ENCODE measurements at regions not wholly inside any gene's neighbourhood (a gene's known extent, or its start where the extent isn't known, plus 50 kb on each side); places are given as distances from the start of the nearest gene placed in this dataset.

DNA sequence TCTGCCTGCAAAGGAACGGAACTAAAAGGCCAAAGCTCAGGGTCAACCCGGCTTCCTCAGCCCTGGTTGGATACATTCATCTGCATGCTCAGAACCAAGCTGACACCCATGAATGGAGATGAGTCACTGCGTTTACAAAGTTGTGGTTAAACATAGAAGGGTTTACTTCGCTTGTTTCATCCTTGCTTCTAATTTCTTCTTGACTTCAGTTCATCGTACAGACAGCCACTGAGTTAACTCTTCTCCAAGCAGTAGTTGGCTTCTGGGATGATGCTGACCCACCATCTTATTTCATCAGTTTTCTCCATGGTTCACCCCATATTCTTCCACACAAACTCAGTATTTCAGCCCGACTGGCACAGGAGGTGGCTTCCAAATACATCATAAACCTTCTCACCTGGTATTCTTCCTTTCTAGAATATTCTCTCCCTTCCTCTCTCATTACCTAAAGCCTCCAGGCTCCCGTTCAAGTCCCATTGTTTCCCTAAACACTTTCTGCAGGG, 166.3 kb upstream of the RNF32 start:
- H3F3A ChIP-seq (ENCODE audit: insufficient read depth, low read length, poor library complexity, severe bottlenecking) = no peaks in the 10 kb centered on the region
- H4K20me1 ChIP-seq (ENCODE audit: insufficient read depth) = no peaks in the 10 kb centered on the region
- no peak overlapping the region for H3K27ac ChIP-seq (ENCODE audit: low read length)
- TF ChIP-seq POLR2AphosphoS5 (IDR thresholded peaks at IDR 0.05) (no peak), RAD21 (conservative IDR thresholded peaks at IDR 0.05) (no peak), MXI1 (conservative IDR thresholded peaks at IDR 0.05; ENCODE audit: poor library complexity, severe bottlenecking) (no peak), TAF1 (IDR thresholded peaks at IDR 0.05; ENCODE audit: low read depth) (no peak), EZH2 (IDR thresholded peaks at IDR 0.05; ENCODE audit: borderline replicate concordance, insufficient read depth, low read length, poor library complexity, severe bottlenecking) (no peak), EP300 (conservative IDR thresholded peaks at IDR 0.05; ENCODE audit: poor library complexity, severe bottlenecking) (no peak)
- TF ChIP-seq, protein P1, sequence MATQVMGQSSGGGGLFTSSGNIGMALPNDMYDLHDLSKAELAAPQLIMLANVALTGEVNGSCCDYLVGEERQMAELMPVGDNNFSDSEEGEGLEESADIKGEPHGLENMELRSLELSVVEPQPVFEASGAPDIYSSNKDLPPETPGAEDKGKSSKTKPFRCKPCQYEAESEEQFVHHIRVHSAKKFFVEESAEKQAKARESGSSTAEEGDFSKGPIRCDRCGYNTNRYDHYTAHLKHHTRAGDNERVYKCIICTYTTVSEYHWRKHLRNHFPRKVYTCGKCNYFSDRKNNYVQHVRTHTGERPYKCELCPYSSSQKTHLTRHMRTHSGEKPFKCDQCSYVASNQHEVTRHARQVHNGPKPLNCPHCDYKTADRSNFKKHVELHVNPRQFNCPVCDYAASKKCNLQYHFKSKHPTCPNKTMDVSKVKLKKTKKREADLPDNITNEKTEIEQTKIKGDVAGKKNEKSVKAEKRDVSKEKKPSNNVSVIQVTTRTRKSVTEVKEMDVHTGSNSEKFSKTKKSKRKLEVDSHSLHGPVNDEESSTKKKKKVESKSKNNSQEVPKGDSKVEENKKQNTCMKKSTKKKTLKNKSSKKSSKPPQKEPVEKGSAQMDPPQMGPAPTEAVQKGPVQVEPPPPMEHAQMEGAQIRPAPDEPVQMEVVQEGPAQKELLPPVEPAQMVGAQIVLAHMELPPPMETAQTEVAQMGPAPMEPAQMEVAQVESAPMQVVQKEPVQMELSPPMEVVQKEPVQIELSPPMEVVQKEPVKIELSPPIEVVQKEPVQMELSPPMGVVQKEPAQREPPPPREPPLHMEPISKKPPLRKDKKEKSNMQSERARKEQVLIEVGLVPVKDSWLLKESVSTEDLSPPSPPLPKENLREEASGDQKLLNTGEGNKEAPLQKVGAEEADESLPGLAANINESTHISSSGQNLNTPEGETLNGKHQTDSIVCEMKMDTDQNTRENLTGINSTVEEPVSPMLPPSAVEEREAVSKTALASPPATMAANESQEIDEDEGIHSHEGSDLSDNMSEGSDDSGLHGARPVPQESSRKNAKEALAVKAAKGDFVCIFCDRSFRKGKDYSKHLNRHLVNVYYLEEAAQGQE (IDR thresholded peaks at IDR 0.05; ENCODE audit: borderline replicate concordance) = no peak
- TF ChIP-seq, protein P2, sequence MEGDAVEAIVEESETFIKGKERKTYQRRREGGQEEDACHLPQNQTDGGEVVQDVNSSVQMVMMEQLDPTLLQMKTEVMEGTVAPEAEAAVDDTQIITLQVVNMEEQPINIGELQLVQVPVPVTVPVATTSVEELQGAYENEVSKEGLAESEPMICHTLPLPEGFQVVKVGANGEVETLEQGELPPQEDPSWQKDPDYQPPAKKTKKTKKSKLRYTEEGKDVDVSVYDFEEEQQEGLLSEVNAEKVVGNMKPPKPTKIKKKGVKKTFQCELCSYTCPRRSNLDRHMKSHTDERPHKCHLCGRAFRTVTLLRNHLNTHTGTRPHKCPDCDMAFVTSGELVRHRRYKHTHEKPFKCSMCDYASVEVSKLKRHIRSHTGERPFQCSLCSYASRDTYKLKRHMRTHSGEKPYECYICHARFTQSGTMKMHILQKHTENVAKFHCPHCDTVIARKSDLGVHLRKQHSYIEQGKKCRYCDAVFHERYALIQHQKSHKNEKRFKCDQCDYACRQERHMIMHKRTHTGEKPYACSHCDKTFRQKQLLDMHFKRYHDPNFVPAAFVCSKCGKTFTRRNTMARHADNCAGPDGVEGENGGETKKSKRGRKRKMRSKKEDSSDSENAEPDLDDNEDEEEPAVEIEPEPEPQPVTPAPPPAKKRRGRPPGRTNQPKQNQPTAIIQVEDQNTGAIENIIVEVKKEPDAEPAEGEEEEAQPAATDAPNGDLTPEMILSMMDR (IDR thresholded peaks at IDR 0.05; ENCODE audit: poor library complexity, severe bottlenecking) = no peak
- H3K27me3 ChIP-seq (ENCODE audit: insufficient read depth, low read depth, low read length) = no peaks in the 10 kb centered on the region
- no peaks in the 10 kb centered on the region for H3K79me2 ChIP-seq (replicated peaks; ENCODE audit: insufficient read depth, low read length)
- no peak overlapping the region for H2AFZ ChIP-seq (ENCODE audit: low read depth, low read length)
- H3K9me3 ChIP-seq (ENCODE audit: low read length) = no peaks in the 10 kb centered on the region
- no peaks in the 10 kb centered on the region for H3K9me2 ChIP-seq (ENCODE audit: insufficient read depth, low read length)
- H3K36me3 ChIP-seq (ENCODE audit: insufficient read depth, low read length) = no peaks in the 10 kb centered on the region
- no peak overlapping the region for H3K9ac ChIP-seq (ENCODE audit: low read length)
- H3K4me3 ChIP-seq (ENCODE audit: low read length) = no peak overlapping the region
- H3K4me2 ChIP-seq (ENCODE audit: low read length) = no peak overlapping the region

DNA sequence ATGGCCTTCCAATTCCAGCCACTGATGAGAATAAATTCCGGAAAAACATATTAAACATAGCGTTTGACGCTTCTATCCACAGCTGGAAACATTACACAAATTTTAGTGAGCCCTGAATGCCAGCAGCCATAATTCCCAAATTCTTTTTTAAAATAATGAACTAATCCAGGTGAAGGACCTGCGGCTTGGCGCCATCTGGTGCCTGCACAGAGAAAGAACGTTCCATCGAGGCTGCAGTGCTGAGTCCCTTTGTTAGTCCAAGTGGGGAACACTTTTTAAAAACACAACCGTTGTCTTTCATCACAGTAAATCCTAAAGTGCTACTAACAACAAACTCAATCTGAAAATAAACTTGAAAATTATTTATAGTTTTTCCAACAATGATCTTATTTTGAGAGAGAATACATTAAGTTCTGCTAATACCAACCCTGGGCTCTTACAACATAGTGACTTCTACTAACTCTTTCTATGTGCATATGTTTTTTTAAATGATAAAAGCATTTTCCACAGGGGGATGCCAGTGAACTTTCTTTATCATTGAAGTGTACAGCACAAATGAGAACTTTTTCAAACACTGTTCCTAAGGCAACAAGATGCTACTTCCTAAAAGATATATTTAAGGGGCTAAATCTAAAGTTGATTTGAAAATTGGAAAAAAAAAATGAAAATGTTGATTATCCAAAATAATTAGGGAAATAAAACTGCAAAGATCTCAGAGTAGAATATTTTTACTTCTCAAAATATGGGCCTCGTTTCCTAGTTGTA, 166.9 kb upstream of the RNF32 start:
- no peaks in the 10 kb centered on the region for H3K36me3 ChIP-seq (ENCODE audit: insufficient read depth, low read length)
- no peaks in the 10 kb centered on the region for H3K79me2 ChIP-seq (replicated peaks; ENCODE audit: insufficient read depth, low read length)
- H3K27me3 ChIP-seq (ENCODE audit: insufficient read depth, low read depth, low read length) = no peaks in the 10 kb centered on the region
- no peaks in the 10 kb centered on the region for H3K9me2 ChIP-seq (ENCODE audit: insufficient read depth, low read length)
- H4K20me1 ChIP-seq (ENCODE audit: insufficient read depth) = no peaks in the 10 kb centered on the region
- no peak overlapping the region for H3K9ac ChIP-seq (ENCODE audit: low read length)
- no peak overlapping the region for H2AFZ ChIP-seq (ENCODE audit: low read depth, low read length)
- no peaks in the 10 kb centered on the region for H3F3A ChIP-seq (ENCODE audit: insufficient read depth, low read length, poor library complexity, severe bottlenecking)
- no peak overlapping the region for H3K4me2 ChIP-seq (ENCODE audit: low read length)
- TF ChIP-seq EZH2 (IDR thresholded peaks at IDR 0.05; ENCODE audit: borderline replicate concordance, insufficient read depth, low read length, poor library complexity, severe bottlenecking) = no peak
- no peak for TF ChIP-seq TAF1 (IDR thresholded peaks at IDR 0.05; ENCODE audit: low read depth)
- TF ChIP-seq SMC3 (conservative IDR thresholded peaks at IDR 0.05; ENCODE audit: poor library complexity) = peak; percentile 96
- TF ChIP-seq, protein P2 (IDR thresholded peaks at IDR 0.05; ENCODE audit: poor library complexity, severe bottlenecking) = peak; percentile 88
- no peak for TF ChIP-seq MXI1 (conservative IDR thresholded peaks at IDR 0.05; ENCODE audit: poor library complexity, severe bottlenecking)
- TF ChIP-seq, protein P1 (IDR thresholded peaks at IDR 0.05; ENCODE audit: borderline replicate concordance) = no peak
- peak; percentile 13 for TF ChIP-seq EP300 (conservative IDR thresholded peaks at IDR 0.05; ENCODE audit: poor library complexity, severe bottlenecking)
- TF ChIP-seq POLR2AphosphoS5 (IDR thresholded peaks at IDR 0.05) = no peak
- peak; percentile 91 for TF ChIP-seq RAD21 (conservative IDR thresholded peaks at IDR 0.05)
- H3K9me3 ChIP-seq (ENCODE audit: low read length) = no peaks in the 10 kb centered on the region
- no peak overlapping the region for H3K27ac ChIP-seq (ENCODE audit: low read length)
- no peak overlapping the region for H3K4me3 ChIP-seq (ENCODE audit: low read length)

Measured in neural cell (in vitro differentiated cells).